ENCODE measurements at regions not wholly inside any gene's neighbourhood (a gene's known extent, or its start where the extent isn't known, plus 50 kb on each side); places are given as distances from the start of the nearest gene placed in this dataset.

- H3K36me3 Mint-ChIP-seq, result no peaks in the 10 kb centered on the region
Measured at GRCh38 chr16:17780181-17780580, 309.4 kb upstream of the XYLT1 start.

GRCh38 chr16:17777408-17777863 lies 306.7 kb upstream of the XYLT1 start:
- no peak overlapping the region for H3K27ac Mint-ChIP-seq

More at GRCh38 chr16:17780181-17780580, 309.4 kb upstream of the XYLT1 start:
- no peak overlapping the region for H3K27ac Mint-ChIP-seq
- no peak overlapping the region for H3K4me3 Mint-ChIP-seq
- H3K4me1 Mint-ChIP-seq (ENCODE audit: low read depth), result no peaks in the 10 kb centered on the region
- peaks cover 4% of the 10 kb centered on the region for H3K9me3 Mint-ChIP-seq (ENCODE audit: low read depth)
- peaks cover 21% of the 10 kb centered on the region for H3K27me3 Mint-ChIP-seq

GRCh38 chr16:17776888-17777287 lies 306.1 kb upstream of the XYLT1 start:
- no peaks in the 10 kb centered on the region for H3K36me3 Mint-ChIP-seq
- H3K4me3 Mint-ChIP-seq, result no peak overlapping the region
- no peaks in the 10 kb centered on the region for H3K4me1 Mint-ChIP-seq (ENCODE audit: low read depth)
- H3K27ac Mint-ChIP-seq, result no peak overlapping the region
- H3K27me3 Mint-ChIP-seq, result peaks cover 22% of the 10 kb centered on the region
- peaks cover 4% of the 10 kb centered on the region for H3K9me3 Mint-ChIP-seq (ENCODE audit: low read depth)

More at GRCh38 chr16:17777408-17777863, 306.7 kb upstream of the XYLT1 start:
- H3K4me3 Mint-ChIP-seq, result no peak overlapping the region
- H3K27me3 Mint-ChIP-seq, result peaks cover 25% of the 10 kb centered on the region
- H3K4me1 Mint-ChIP-seq (ENCODE audit: low read depth), result no peaks in the 10 kb centered on the region
- H3K9me3 Mint-ChIP-seq (ENCODE audit: low read depth), result peaks cover 4% of the 10 kb centered on the region
- no peaks in the 10 kb centered on the region for H3K36me3 Mint-ChIP-seq

GRCh38 chr16:17776465-17776864 lies 305.7 kb upstream of the XYLT1 start:
- Mint-ChIP-seq H3K4me1 (ENCODE audit: low read depth) (no peaks in the 10 kb centered on the region), H3K36me3 (no peaks in the 10 kb centered on the region), H3K27me3 (peaks cover 21% of the 10 kb centered on the region), H3K9me3 (ENCODE audit: low read depth) (peaks cover 4% of the 10 kb centered on the region), H3K4me3 (no peak overlapping the region), H3K27ac (no peak overlapping the region)

DNA sequence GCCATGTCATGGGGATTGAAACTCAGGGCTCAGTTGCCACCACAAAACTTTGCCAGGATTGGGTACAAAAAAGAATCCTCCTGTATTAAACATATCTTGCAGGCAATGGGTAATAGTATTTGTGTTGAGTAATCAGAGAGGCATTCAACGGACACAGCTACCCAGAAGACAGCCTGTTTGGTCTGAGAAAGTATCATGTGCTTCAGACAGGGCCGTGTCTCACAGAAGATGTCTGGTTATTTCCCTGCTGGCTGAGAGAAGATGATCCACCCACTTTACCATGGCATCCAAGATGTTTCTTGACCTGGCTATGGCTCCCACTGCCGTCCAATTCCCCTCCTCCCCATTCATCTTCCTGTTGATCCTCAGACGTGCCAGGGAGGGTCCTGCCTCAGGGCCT lies 304.3 kb upstream of the XYLT1 start:
- Mint-ChIP-seq H3K36me3 (no peaks in the 10 kb centered on the region), H3K27me3 (peaks cover 21% of the 10 kb centered on the region), H3K4me1 (ENCODE audit: low read depth) (no peaks in the 10 kb centered on the region), H3K4me3 (no peak overlapping the region), H3K9me3 (ENCODE audit: low read depth) (peaks cover 10% of the 10 kb centered on the region), H3K27ac (no peak overlapping the region)

GRCh38 chr16:17773698-17774101 lies 302.9 kb upstream of the XYLT1 start:
- Mint-ChIP-seq H3K27me3 (peaks cover 21% of the 10 kb centered on the region), H3K4me1 (ENCODE audit: low read depth) (no peaks in the 10 kb centered on the region), H3K27ac (no peak overlapping the region)

GRCh38 chr16:17770104-17770503 lies 299.3 kb upstream of the XYLT1 start:
- H3K27ac Mint-ChIP-seq, result no peak overlapping the region
- peaks cover 6% of the 10 kb centered on the region for H3K9me3 Mint-ChIP-seq (ENCODE audit: low read depth)

More at GRCh38 chr16:17773698-17774101, 302.9 kb upstream of the XYLT1 start:
- no peak overlapping the region for H3K4me3 Mint-ChIP-seq
- H3K36me3 Mint-ChIP-seq, result no peaks in the 10 kb centered on the region
- H3K9me3 Mint-ChIP-seq (ENCODE audit: low read depth), result peaks cover 10% of the 10 kb centered on the region

DNA sequence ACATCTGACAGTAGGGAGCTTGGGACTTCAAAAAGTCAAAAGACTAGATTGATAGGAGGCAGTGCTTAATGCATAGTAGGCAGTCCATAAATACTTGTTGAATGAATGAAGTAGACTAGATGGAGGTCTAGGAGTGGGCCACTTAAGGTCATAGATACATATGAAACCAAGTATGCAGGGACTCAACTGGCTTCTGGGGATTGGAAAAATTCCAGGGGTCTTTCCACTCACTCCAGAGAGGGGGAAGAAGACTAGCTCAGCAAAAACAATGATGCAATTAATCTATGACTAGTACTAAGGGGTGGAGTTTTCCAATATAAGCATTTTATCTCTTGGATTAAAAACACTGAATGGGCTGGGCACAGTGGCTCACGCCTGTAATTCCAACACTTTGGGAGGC lies 298.3 kb upstream of the XYLT1 start:
- no peaks in the 10 kb centered on the region for H3K36me3 Mint-ChIP-seq
- H3K27ac Mint-ChIP-seq, result no peak overlapping the region
- H3K9me3 Mint-ChIP-seq (ENCODE audit: low read depth), result peaks cover 6% of the 10 kb centered on the region
- no peak overlapping the region for H3K4me3 Mint-ChIP-seq
- peaks cover 6% of the 10 kb centered on the region for H3K27me3 Mint-ChIP-seq
- no peaks in the 10 kb centered on the region for H3K4me1 Mint-ChIP-seq (ENCODE audit: low read depth)

More at GRCh38 chr16:17770104-17770503, 299.3 kb upstream of the XYLT1 start:
- Mint-ChIP-seq H3K27me3 (peaks cover 6% of the 10 kb centered on the region), H3K4me3 (no peak overlapping the region), H3K4me1 (ENCODE audit: low read depth) (no peaks in the 10 kb centered on the region), H3K36me3 (no peaks in the 10 kb centered on the region)

GRCh38 chr16:17768257-17768656 lies 297.5 kb upstream of the XYLT1 start:
- no peak overlapping the region for H3K27ac Mint-ChIP-seq
- peaks cover 2% of the 10 kb centered on the region for H3K27me3 Mint-ChIP-seq
- H3K4me3 Mint-ChIP-seq, result no peak overlapping the region
- peaks cover 6% of the 10 kb centered on the region for H3K9me3 Mint-ChIP-seq (ENCODE audit: low read depth)
- no peaks in the 10 kb centered on the region for H3K4me1 Mint-ChIP-seq (ENCODE audit: low read depth)
- no peaks in the 10 kb centered on the region for H3K36me3 Mint-ChIP-seq

DNA sequence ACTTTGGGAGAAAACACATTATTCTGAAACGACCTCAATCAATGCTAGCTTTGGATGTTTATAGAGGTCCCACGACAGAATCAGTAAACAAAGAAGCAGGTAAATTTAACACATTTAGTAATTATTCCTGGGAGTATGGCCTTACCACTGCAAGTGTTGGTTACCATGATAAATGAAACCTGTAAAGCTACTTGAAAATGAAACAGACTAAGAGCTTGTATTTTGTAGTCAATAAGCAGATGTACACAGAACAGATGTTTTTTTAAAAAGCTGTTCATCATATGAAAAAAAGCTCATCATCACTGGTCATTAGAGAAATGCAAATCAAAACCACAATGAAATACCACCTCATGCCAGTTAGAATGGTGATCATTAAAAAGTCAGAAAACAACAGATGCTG lies 295.3 kb upstream of the XYLT1 start:
- Mint-ChIP-seq H3K4me3 (no peak overlapping the region), H3K4me1 (ENCODE audit: low read depth) (no peaks in the 10 kb centered on the region), H3K36me3 (no peaks in the 10 kb centered on the region), H3K27me3 (peaks cover 6% of the 10 kb centered on the region), H3K9me3 (ENCODE audit: low read depth) (peaks cover 5% of the 10 kb centered on the region), H3K27ac (no peak overlapping the region)

DNA sequence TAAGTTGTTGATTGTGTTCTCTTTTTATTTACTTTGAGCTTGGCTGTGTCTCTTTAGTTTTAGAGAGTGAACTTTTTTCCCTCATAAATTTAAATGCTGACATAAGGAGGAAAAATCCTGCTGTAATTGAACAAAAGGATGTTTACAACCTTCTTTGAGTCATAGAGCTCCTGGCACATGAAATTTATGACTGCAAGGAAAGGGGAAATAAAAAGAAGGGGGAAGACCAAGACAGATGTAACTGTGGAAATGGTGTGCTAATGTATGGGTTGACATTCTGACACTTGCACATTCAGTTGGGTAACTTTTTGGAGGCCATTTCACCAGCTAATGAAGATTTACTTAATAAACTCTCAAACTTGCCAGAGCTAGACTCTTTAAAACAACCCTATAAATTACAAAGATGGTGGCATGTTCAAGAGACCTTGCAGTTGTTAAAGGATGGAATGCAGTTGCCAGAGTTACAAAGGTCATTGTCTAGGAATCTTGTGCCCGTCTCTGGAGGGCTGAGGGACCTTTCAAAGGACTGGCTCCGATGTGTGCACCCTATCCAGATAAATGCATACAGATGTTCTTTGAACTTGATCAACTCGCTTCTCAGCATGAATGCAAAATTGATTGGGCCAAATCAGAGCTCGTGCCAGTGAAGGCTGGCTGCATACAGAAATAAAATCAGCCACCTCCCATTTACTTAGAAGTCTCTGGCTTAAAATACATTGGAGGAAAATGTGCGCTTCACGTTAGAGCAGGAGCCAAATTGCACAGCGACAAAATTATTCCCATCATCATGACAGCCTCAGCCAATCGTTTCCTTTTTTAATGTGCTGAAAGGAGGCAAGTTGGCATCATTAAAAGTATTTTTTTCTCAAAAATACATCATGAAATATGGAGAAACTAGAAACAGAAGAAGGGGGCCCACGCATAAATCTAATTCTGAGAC lies 289.0 kb upstream of the XYLT1 start:
- Mint-ChIP-seq H3K4me3 (no peak overlapping the region), H3K9me3 (ENCODE audit: low read depth) (no peaks in the 10 kb centered on the region), H3K27ac (no peak overlapping the region)

DNA sequence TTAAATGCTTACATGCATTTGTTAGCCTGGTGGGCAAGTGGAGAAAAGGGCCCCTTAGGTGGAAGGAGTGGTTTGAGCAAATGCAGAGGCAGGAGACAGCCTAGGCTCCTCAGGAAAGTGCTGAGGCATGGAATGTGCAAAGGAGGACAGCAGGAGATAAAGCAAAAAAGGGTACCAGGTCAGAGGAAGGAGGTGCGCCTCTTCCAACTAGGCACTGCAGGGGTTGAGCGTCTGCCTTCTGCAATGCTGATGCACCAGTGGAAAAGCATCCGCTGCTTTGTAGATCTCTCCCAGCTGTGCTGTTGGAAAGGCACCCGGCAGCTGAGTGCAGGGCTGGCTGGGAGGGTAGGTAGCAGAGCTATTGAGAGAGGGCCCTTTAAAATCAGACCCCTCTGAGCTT lies 287.0 kb upstream of the XYLT1 start:
- Mint-ChIP-seq H3K4me1 (ENCODE audit: low read depth) (no peaks in the 10 kb centered on the region), H3K36me3 (no peaks in the 10 kb centered on the region), H3K9me3 (ENCODE audit: low read depth) (no peaks in the 10 kb centered on the region), H3K27ac (no peak overlapping the region), H3K27me3 (peaks cover 10% of the 10 kb centered on the region), H3K4me3 (no peak overlapping the region)

More for the DNA sequence above, 289.0 kb upstream of the XYLT1 start:
- H3K36me3 Mint-ChIP-seq, result no peaks in the 10 kb centered on the region
- H3K27me3 Mint-ChIP-seq, result peaks cover 8% of the 10 kb centered on the region
- no peaks in the 10 kb centered on the region for H3K4me1 Mint-ChIP-seq (ENCODE audit: low read depth)

DNA sequence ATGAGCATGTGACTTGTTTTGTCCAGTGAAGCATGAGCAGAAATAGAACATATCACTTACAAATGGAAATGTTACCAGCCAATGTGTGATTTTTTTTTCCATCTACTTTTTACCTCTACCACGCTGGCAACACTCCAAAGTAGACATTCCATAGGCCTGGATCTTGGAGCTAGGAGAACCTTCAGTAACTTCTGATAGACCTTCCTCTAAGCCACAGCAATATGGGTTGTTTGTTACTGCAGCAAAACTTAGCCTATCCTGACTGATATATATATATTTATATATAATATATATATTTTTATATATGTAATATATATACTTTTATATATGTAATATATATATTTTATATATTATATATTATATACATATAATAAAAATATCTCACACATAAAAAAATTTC lies 284.4 kb upstream of the XYLT1 start:
- Mint-ChIP-seq H3K4me3 (no peak overlapping the region), H3K36me3 (no peaks in the 10 kb centered on the region), H3K4me1 (ENCODE audit: low read depth) (no peaks in the 10 kb centered on the region), H3K9me3 (ENCODE audit: low read depth) (no peaks in the 10 kb centered on the region), H3K27ac (no peak overlapping the region), H3K27me3 (peaks cover 4% of the 10 kb centered on the region)

DNA sequence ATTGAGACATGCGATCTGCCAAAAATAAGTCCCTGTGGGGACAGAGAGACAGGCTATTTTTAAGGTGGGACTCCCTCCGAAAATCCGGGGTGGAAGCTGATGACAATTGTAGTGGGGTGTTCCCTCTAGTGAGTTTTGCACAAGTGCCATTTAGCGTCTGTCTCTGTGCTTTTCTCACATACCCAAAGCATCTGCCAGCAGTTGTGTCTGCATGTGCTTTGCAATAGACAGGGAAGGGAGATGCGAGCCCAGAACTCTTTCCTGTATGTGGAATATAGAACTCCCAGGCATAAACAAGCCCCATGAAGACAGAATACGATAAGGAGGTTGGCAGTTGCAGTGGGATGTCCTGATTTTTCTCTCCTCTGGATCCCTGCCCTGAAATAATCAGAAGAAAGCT lies 282.7 kb upstream of the XYLT1 start:
- H3K4me3 Mint-ChIP-seq, result no peak overlapping the region
- no peaks in the 10 kb centered on the region for H3K4me1 Mint-ChIP-seq (ENCODE audit: low read depth)
- no peak overlapping the region for H3K27ac Mint-ChIP-seq
- H3K9me3 Mint-ChIP-seq (ENCODE audit: low read depth), result peaks cover 6% of the 10 kb centered on the region
- H3K36me3 Mint-ChIP-seq, result no peaks in the 10 kb centered on the region
- H3K27me3 Mint-ChIP-seq, result peaks cover 8% of the 10 kb centered on the region

DNA sequence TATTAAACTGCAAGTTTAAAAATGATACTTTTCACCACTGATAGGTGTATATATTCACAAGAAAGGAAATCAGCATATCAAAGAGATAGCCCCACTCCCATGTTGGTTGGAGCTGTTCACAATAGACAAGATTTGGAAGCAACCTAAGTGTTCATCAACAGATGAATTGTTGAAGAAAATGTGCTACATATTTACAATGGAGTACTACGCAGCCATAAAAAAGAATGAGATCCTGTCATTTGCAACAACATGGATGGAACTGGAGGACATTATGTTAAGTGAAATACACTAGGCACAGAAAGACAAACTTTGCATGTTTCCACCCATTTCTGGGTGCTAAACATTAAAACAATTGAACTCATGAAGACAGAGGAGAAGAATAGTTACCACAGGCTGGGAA lies 278.9 kb upstream of the XYLT1 start:
- peaks cover 6% of the 10 kb centered on the region for H3K9me3 Mint-ChIP-seq (ENCODE audit: low read depth)
- H3K27ac Mint-ChIP-seq, result no peak overlapping the region
- H3K4me3 Mint-ChIP-seq, result no peak overlapping the region
- H3K36me3 Mint-ChIP-seq, result no peaks in the 10 kb centered on the region
- peaks cover 6% of the 10 kb centered on the region for H3K27me3 Mint-ChIP-seq
- no peaks in the 10 kb centered on the region for H3K4me1 Mint-ChIP-seq (ENCODE audit: low read depth)

All from activated naive CD8-positive, alpha-beta T cell (primary cell).